ENCODE measurements at regions not wholly inside any gene's neighbourhood (a gene's known extent, or its start where the extent isn't known, plus 50 kb on each side); places are given as distances from the start of the nearest gene placed in this dataset.

DNA sequence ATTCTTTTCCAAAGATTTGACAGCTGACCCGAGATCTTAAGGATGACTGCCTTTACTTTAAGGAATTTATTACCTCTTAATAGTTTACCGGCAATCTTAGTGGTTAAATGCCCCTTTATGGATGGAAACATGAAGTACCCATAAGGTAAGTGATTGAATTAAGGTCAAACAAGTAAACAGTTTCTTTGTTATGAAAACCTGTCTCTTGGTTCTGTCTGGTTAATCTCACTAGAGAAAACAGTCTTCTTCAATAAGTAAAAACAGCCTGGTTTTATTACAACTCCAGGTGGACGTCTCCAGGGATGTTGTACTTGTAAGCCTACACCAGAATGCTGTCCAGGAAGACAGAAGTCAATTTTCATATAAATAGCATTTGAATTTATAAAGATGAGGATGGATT, 161.8 kb upstream of the MTPN start:
- Histone ChIP-seq H4K20me1 (ENCODE audit: insufficient read depth, low read length, poor library complexity, severe bottlenecking) (no peaks in the 10 kb centered on the region), H3K4me3 (ENCODE audit: low read length, poor library complexity, severe bottlenecking) (no peak overlapping the region), H3K36me3 (ENCODE audit: insufficient read depth, low read length) (no peaks in the 10 kb centered on the region), H3F3A (ENCODE audit: low read depth) (no peaks in the 10 kb centered on the region), H3K79me2 (ENCODE audit: insufficient read depth, low read length) (no peaks in the 10 kb centered on the region), H3K27me3 (ENCODE audit: insufficient read depth, low read length, poor library complexity, severe bottlenecking) (no peaks in the 10 kb centered on the region), H3K9me3 (ENCODE audit: insufficient read depth, low read depth, low read length) (no peaks in the 10 kb centered on the region), H3K4me1 (ENCODE audit: insufficient read depth, low read length, poor library complexity, severe bottlenecking) (no peaks in the 10 kb centered on the region), H3K4me2 (ENCODE audit: low read depth, low read length, poor library complexity, severe bottlenecking) (no peak overlapping the region), H3K9me2 (replicated peaks; ENCODE audit: low read depth, low read length) (no peaks in the 10 kb centered on the region), H3K9ac (ENCODE audit: low read depth, low read length, poor library complexity, severe bottlenecking) (no peak overlapping the region), H2AFZ (ENCODE audit: low read length) (no peak overlapping the region)
- no peak for TF ChIP-seq EZH2phosphoT487 (IDR thresholded peaks at IDR 0.05; ENCODE audit: borderline replicate concordance)
- TF ChIP-seq, protein P1, sequence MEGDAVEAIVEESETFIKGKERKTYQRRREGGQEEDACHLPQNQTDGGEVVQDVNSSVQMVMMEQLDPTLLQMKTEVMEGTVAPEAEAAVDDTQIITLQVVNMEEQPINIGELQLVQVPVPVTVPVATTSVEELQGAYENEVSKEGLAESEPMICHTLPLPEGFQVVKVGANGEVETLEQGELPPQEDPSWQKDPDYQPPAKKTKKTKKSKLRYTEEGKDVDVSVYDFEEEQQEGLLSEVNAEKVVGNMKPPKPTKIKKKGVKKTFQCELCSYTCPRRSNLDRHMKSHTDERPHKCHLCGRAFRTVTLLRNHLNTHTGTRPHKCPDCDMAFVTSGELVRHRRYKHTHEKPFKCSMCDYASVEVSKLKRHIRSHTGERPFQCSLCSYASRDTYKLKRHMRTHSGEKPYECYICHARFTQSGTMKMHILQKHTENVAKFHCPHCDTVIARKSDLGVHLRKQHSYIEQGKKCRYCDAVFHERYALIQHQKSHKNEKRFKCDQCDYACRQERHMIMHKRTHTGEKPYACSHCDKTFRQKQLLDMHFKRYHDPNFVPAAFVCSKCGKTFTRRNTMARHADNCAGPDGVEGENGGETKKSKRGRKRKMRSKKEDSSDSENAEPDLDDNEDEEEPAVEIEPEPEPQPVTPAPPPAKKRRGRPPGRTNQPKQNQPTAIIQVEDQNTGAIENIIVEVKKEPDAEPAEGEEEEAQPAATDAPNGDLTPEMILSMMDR (conservative IDR thresholded peaks at IDR 0.05; ENCODE audit: low read length): no peak

DNA sequence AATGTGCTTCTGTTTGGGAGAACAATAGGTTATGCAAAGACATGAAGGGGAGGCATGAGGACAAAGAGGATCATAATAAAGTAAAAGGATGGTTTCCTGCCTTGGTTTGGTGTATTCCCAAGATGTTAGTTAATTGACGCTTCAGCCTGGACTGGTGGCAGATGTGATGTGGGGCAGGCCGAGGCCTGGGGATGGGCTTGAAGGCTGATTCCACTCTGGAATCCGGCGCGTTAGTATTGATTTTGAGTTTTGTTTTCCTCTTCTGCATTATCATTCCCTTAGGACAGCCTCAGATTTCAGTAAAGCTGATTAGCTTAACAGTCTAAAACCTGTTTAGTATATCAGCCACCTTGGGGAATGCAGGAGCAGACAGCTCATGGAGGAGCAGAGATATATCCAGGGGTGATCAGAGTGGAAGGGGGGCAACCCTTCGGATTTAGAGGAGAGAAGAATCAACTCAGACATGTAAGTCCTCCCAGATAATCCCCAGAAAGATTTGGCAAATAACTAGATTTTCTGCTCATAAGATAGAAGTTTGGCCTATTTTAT, 159.8 kb upstream of the MTPN start:
- H3K4me3 ChIP-seq (ENCODE audit: low read length, poor library complexity, severe bottlenecking): no peak overlapping the region

DNA sequence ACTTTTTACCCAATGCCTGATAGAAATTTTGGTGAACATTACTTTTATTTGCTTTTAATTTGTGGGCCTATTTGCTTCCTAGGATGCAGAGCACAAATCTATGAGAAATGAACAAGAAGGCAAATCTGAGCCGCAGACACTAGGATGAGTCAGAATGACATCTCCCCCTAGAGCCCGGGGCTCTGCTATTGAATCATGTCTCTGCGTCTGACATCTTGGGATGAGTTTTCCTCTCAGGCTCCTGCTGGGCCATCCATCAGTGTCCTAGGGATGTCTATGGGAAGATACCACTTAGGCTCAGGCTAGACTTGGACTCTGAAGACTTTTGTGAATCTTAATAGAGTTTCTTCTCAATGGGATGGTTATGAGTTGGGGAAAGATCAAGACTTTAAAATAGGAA, 157.3 kb upstream of the MTPN start:
- no peaks in the 10 kb centered on the region for H3K9me3 ChIP-seq (ENCODE audit: insufficient read depth, low read depth, low read length)
- H3K79me2 ChIP-seq (ENCODE audit: insufficient read depth, low read length): no peaks in the 10 kb centered on the region
- H3K4me3 ChIP-seq (ENCODE audit: low read length, poor library complexity, severe bottlenecking): no peak overlapping the region
- H4K20me1 ChIP-seq (ENCODE audit: insufficient read depth, low read length, poor library complexity, severe bottlenecking): no peaks in the 10 kb centered on the region
- TF ChIP-seq EZH2phosphoT487 (IDR thresholded peaks at IDR 0.05; ENCODE audit: borderline replicate concordance): no peak
- TF ChIP-seq, protein P1 (conservative IDR thresholded peaks at IDR 0.05; ENCODE audit: low read length): no peak
- H3K27me3 ChIP-seq (ENCODE audit: insufficient read depth, low read length, poor library complexity, severe bottlenecking): no peaks in the 10 kb centered on the region
- no peaks in the 10 kb centered on the region for H3K36me3 ChIP-seq (ENCODE audit: insufficient read depth, low read length)
- no peaks in the 10 kb centered on the region for H3K4me1 ChIP-seq (ENCODE audit: insufficient read depth, low read length, poor library complexity, severe bottlenecking)
- no peaks in the 10 kb centered on the region for H3K9me2 ChIP-seq (replicated peaks; ENCODE audit: low read depth, low read length)
- no peaks in the 10 kb centered on the region for H3F3A ChIP-seq (ENCODE audit: low read depth)
- H2AFZ ChIP-seq (ENCODE audit: low read length): no peak overlapping the region
- no peak overlapping the region for H3K4me2 ChIP-seq (ENCODE audit: low read depth, low read length, poor library complexity, severe bottlenecking)
- no peak overlapping the region for H3K9ac ChIP-seq (ENCODE audit: low read depth, low read length, poor library complexity, severe bottlenecking)

More for the DNA sequence above, 159.8 kb upstream of the MTPN start:
- H3K9ac ChIP-seq (ENCODE audit: low read depth, low read length, poor library complexity, severe bottlenecking): no peak overlapping the region
- no peaks in the 10 kb centered on the region for H3F3A ChIP-seq (ENCODE audit: low read depth)
- H3K9me3 ChIP-seq (ENCODE audit: insufficient read depth, low read depth, low read length): no peaks in the 10 kb centered on the region
- no peak overlapping the region for H2AFZ ChIP-seq (ENCODE audit: low read length)
- no peaks in the 10 kb centered on the region for H3K9me2 ChIP-seq (replicated peaks; ENCODE audit: low read depth, low read length)
- H3K27me3 ChIP-seq (ENCODE audit: insufficient read depth, low read length, poor library complexity, severe bottlenecking): no peaks in the 10 kb centered on the region
- no peaks in the 10 kb centered on the region for H3K79me2 ChIP-seq (ENCODE audit: insufficient read depth, low read length)
- no peaks in the 10 kb centered on the region for H4K20me1 ChIP-seq (ENCODE audit: insufficient read depth, low read length, poor library complexity, severe bottlenecking)
- H3K36me3 ChIP-seq (ENCODE audit: insufficient read depth, low read length): no peaks in the 10 kb centered on the region
- TF ChIP-seq, protein P1 (conservative IDR thresholded peaks at IDR 0.05; ENCODE audit: low read length): no peak
- TF ChIP-seq EZH2phosphoT487 (IDR thresholded peaks at IDR 0.05; ENCODE audit: borderline replicate concordance): no peak
- H3K4me1 ChIP-seq (ENCODE audit: insufficient read depth, low read length, poor library complexity, severe bottlenecking): no peaks in the 10 kb centered on the region
- no peak overlapping the region for H3K4me2 ChIP-seq (ENCODE audit: low read depth, low read length, poor library complexity, severe bottlenecking)

Data from Loucy (cell line).